Stimulated activated naive B cell treated with anti-CD40 and anti-IgM and Interleukin-4, amounts not matched to agents 10 μg/mL and 1 μg/mL and 100 μg/mL, for 72 hours (primary cell): ENCODE measurements at regions not wholly inside any gene's neighbourhood (a gene's known extent, or its start where the extent isn't known, plus 50 kb on each side); places are given as distances from the start of the nearest gene placed in this dataset.
"Not testable (repeated sequence)": the region's sequence is repeated elsewhere in the genome, so short reads cannot be mapped to it uniquely, and the experiment has no call there.

ENCODE experiments used
- ATAC-seq, 2 donors: fragments of 150-1000 bp; cut with Tn5 transposase; replicated peaks; 2 replicates each; pipeline ENCODE4 v1.10.0; 2021; ENCODE audit warnings: moderate library complexity in 1 of 2
- DNase-seq: peaks from one replicate; pipeline ENCODE4 v3.0.0; 2021
- H3K27ac Mint-ChIP-seq: one replicate; pipeline ENCODE4 v1.8.0; 2022; ENCODE audit warnings: mild to moderate bottlenecking, mixed read lengths
- H3K27me3 Mint-ChIP-seq, 2 donors: one replicate each; pipeline ENCODE4 v1.8.0; 2022; ENCODE audit warnings: mixed read lengths in 2 of 2
- H3K36me3 Mint-ChIP-seq, 2 donors: one replicate each; pipeline ENCODE4 v1.8.0; 2022; ENCODE audit warnings: mixed read lengths in 2 of 2, mild to moderate bottlenecking in 1 of 2
- H3K4me1 Mint-ChIP-seq, 2 donors: one replicate each; pipeline ENCODE4 v1.8.0; 2022; ENCODE audit warnings: mixed read lengths in 2 of 2, mild to moderate bottlenecking in 1 of 2
- H3K4me3 Mint-ChIP-seq, 2 donors: one replicate each; pipeline ENCODE4 v1.8.0; 2022; ENCODE audit warnings: mild to moderate bottlenecking in 2 of 2, mixed read lengths in 2 of 2, moderate library complexity in 1 of 2
- H3K9me3 Mint-ChIP-seq, 2 donors: one replicate each; pipeline ENCODE4 v1.8.0; 2022; ENCODE audit warnings: mixed read lengths in 2 of 2, mild to moderate bottlenecking in 1 of 2

DNA sequence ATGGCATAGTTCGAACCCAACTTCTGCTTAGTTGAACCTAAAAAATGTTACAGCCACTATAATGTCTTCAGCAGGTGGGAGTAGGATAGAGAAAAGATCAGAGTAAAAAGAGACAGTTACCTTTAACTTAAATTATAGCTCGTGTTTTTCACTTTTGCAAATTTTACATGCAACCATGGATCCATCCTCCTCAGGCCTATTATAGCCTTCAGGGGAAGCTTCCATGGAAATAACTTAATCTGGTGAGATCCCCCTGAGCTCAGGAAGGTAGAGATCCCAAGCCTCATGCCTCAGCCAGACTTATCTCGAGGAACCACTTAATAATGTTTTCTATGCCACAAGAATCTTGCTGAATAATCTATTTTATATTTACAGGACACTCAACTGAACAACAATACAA, 159.4 kb upstream of the FAM3C start:
- no peaks in the 10 kb centered on the region for H3K4me1 Mint-ChIP-seq
- DNase-seq = no peak
- H3K4me3 Mint-ChIP-seq = no peak overlapping the region
- H3K27ac Mint-ChIP-seq = no peak overlapping the region
- H3K27me3 Mint-ChIP-seq = no peaks in the 10 kb centered on the region
- ATAC-seq = no peak
- H3K9me3 Mint-ChIP-seq = no peaks in the 10 kb centered on the region
- no peaks in the 10 kb centered on the region for H3K36me3 Mint-ChIP-seq

DNA sequence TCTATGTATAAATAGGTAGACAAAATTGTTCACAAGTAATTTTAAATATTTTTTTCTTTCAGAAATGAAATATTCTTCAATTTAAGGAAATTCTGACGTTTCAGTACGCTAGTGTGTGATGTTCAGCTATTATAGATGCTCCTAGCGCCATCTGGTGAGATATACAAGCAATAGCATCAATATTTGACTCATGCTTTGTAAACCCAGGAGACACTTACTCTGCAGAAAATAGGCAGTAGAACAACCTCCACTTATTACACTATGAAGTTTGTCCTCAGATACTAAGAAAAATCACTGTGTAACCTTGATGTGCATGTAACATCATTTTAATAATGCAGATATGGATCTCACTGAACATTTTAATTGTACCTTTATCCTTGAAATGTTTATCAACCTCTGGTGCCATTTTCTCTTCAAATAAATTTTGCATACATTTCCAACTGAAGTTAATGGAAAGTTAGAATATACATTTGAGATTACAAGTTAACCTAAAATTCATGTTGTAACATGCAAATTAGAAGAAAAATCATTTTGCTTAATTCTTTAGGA, 151.5 kb upstream of the FAM3C start:
- no peak overlapping the region for H3K4me3 Mint-ChIP-seq
- ATAC-seq (peak; percentile 79 to 86), DNase-seq (no peak)
- no peaks in the 10 kb centered on the region for H3K27me3 Mint-ChIP-seq
- H3K36me3 Mint-ChIP-seq = no peaks in the 10 kb centered on the region
- H3K4me1 Mint-ChIP-seq = peaks cover 5 to 8% of the 10 kb centered on the region in 2 donors
- H3K9me3 Mint-ChIP-seq = no peaks in the 10 kb centered on the region
- H3K27ac Mint-ChIP-seq = no peak overlapping the region

DNA sequence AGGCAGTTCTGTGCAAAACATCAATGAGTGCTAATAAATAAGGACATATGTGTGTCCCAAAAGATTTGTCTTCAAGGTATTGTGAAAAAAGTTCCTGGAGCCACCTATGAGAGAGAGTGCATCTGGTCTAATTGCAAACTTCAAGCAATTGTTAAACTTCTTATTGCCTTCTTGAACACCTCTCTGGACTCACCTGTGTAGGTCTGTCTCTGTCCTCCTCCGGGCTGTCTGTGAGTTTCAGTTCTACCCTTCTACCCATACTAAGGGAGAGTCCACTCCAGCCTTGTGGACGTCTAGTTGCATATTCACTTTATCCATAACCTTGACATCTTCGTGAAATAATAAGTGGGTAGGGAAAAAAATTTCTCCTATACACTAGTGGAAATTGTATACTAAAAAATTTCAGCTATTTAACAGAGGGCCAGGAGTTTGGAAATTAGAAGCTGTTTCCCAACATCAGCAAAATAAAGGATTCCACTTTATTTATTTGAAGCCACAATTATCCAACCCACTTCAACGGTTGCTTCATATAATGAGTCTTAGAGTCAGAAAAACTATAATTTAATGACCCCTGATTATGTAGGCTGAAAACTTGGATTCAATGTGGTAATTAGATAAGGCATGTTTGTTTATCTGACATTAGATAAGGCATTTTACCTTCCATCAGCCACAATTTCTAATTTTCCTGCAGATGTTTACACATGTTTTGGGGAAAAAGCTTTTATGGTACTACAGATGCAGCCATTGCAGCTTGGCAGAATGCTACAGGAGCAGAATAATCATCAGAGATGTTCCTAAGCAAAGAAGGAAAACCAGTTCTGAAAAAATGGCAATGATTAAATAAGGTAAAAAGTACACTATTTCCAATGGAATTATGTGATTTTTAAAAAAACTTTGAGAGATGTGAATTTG, 150.8 kb upstream of the FAM3C start:
- H3K4me3 Mint-ChIP-seq = no peak overlapping the region
- no peaks in the 10 kb centered on the region for H3K36me3 Mint-ChIP-seq
- H3K4me1 Mint-ChIP-seq = peaks cover 5 to 8% of the 10 kb centered on the region in 2 donors
- no peaks in the 10 kb centered on the region for H3K27me3 Mint-ChIP-seq
- no peaks in the 10 kb centered on the region for H3K9me3 Mint-ChIP-seq
- DNase-seq (no peak), ATAC-seq (no peak)
- H3K27ac Mint-ChIP-seq = no peak overlapping the region

DNA sequence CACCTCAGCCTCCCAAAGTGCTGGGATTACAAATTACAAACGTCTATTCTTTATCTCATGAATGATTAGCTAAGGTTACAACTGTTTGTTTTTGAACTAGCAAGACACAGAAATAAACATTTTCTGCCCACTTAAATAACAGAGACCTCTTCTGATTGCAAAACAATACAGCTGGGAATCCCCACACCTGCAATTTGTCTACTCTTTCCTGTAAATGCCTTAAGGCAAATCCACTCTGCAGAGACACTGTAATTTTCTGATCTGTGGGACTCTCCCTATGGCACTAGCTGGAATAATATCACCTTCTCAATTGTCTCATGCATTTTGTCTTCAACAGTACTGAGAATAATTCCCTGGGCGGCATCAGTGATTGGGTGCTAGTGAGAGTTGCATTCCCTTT, 149.3 kb upstream of the FAM3C start:
- ATAC-seq = no peak
- Mint-ChIP-seq H3K36me3 (no peaks in the 10 kb centered on the region), H3K27ac (no peak overlapping the region), H3K4me3 (no peak overlapping the region), H3K9me3 (no peaks in the 10 kb centered on the region), H3K27me3 (no peaks in the 10 kb centered on the region), H3K4me1 (peaks cover 5 to 8% of the 10 kb centered on the region in 2 donors)
- no peak for DNase-seq

DNA sequence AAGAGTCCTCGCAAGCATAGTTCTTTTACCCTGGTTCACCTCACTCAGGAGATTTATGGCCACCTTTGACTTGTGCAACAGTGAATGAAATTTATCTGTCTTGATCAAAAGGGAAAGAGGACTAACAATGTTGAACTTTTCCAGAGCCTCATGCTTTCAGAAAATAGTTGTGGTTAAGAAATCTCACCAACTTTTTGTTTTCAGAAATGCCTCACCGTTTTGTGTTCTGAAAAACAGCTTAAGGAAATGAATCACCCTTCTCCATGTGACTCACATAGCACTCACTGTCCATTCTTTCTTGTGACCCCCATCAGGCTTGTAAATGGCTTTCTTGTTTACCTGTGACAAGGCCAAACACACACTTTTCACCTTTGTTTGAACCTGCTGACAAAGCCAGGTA, 148.6 kb upstream of the FAM3C start:
- Mint-ChIP-seq H3K36me3 (no peaks in the 10 kb centered on the region), H3K9me3 (no peaks in the 10 kb centered on the region), H3K27ac (peak overlapping the region; percentile 38), H3K27me3 (no peaks in the 10 kb centered on the region), H3K4me3 (peak overlapping the region in 1 of 2 donors; percentile 9), H3K4me1 (peaks cover 6 to 8% of the 10 kb centered on the region in 2 donors)
- ATAC-seq (peak; percentile 68 to 84), DNase-seq (no peak)

DNA sequence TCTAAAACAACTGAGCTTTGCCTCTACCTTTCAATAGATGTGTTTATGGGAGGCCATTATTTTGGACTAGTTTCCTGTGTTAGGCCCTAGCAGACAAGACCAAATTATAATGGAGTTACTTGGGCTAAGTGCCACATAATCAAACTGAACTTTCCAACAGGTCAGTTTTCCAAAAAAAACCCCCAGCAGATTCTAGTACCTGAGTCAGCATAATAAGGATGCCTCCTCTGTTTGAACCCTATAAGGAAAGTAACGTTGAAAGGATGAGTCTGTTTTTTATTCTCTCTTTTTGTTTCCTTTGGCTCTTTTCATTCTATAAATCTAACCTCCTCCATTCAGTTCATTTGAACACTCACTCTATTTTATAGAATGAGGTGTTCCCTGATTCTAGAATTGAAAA, 148.1 kb upstream of the FAM3C start:
- no peaks in the 10 kb centered on the region for H3K9me3 Mint-ChIP-seq
- no peaks in the 10 kb centered on the region for H3K36me3 Mint-ChIP-seq
- ATAC-seq = no peak
- no peaks in the 10 kb centered on the region for H3K27me3 Mint-ChIP-seq
- peaks cover 8% of the 10 kb centered on the region in 2 donors for H3K4me1 Mint-ChIP-seq
- H3K27ac Mint-ChIP-seq = no peak overlapping the region
- no peak for DNase-seq
- no peak overlapping the region for H3K4me3 Mint-ChIP-seq

DNA sequence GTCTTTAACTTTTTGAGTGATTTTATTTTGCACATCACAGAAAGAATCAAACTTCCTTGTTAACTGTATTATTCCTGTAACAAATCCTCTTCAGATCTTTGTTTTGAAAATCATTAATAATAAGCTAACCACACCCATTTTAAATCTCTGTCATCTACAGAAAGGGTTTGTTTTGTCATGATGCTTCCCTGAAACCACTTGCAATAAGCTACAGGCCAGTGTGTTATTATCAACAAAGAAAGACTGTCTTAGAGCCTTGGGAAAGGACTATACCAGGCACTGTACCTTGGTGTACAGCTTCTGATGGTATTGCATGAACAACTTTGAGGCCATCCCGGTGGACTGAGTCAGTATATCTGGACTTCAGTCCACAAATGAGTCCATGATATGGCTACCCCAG, 145.3 kb upstream of the FAM3C start:
- ATAC-seq = no peak
- no peak overlapping the region for H3K4me3 Mint-ChIP-seq
- H3K9me3 Mint-ChIP-seq = no peaks in the 10 kb centered on the region
- no peak for DNase-seq
- H3K36me3 Mint-ChIP-seq = no peaks in the 10 kb centered on the region
- peaks cover 0 to 4% of the 10 kb centered on the region in 2 donors for H3K27me3 Mint-ChIP-seq
- no peak overlapping the region for H3K27ac Mint-ChIP-seq
- H3K4me1 Mint-ChIP-seq = peaks cover 8% of the 10 kb centered on the region in 2 donors

DNA sequence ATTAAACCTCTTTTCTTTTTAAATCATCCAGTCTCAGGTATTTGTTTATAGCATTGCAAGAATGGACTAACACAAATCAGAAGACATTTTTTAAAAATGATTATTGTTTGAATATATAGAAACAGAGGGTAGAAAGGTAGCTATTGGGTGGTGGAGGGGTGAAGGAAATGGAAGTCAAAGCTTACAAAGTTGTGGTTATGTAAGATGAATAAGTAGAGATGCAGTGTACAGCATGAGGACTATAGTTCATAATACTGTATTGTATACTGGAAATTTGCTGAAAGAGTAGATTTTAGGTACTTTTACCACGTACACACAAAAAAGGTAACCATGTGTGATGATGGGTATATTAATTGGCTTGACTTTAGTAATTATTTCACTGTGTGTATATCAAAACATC, 144.0 kb upstream of the FAM3C start:
- ATAC-seq (no peak), DNase-seq (no peak)
- H3K27ac Mint-ChIP-seq = no peak overlapping the region
- no peaks in the 10 kb centered on the region for H3K36me3 Mint-ChIP-seq
- H3K9me3 Mint-ChIP-seq = no peaks in the 10 kb centered on the region
- H3K27me3 Mint-ChIP-seq = peaks cover 0 to 4% of the 10 kb centered on the region in 2 donors
- peaks cover 5 to 6% of the 10 kb centered on the region in 2 donors for H3K4me1 Mint-ChIP-seq
- no peak overlapping the region for H3K4me3 Mint-ChIP-seq

DNA sequence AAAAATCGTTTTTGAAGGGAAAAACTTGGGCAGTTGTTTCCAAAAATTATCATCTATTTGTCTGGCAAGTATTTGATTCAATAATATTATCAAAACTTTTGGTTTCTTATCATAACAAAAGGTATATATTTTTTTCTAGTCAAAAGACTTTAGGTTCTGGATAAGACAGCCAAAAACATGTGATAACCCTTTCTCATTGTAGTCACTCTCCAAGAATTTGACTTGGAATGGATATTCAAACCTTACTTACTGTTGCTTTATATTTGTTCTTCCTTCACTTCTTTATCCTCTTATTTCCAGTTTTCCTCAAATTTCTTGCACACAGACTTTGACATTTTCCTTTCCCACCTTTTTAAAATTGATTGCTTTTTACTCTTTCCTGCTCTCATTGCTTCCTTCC, 140.9 kb upstream of the FAM3C start:
- peaks cover 0 to 4% of the 10 kb centered on the region in 2 donors for H3K27me3 Mint-ChIP-seq
- no peaks in the 10 kb centered on the region for H3K36me3 Mint-ChIP-seq
- no peak for DNase-seq
- peaks cover 0 to 3% of the 10 kb centered on the region in 2 donors for H3K4me1 Mint-ChIP-seq
- H3K27ac Mint-ChIP-seq = no peak overlapping the region
- H3K9me3 Mint-ChIP-seq = no peaks in the 10 kb centered on the region
- ATAC-seq = no peak
- H3K4me3 Mint-ChIP-seq = no peak overlapping the region

DNA sequence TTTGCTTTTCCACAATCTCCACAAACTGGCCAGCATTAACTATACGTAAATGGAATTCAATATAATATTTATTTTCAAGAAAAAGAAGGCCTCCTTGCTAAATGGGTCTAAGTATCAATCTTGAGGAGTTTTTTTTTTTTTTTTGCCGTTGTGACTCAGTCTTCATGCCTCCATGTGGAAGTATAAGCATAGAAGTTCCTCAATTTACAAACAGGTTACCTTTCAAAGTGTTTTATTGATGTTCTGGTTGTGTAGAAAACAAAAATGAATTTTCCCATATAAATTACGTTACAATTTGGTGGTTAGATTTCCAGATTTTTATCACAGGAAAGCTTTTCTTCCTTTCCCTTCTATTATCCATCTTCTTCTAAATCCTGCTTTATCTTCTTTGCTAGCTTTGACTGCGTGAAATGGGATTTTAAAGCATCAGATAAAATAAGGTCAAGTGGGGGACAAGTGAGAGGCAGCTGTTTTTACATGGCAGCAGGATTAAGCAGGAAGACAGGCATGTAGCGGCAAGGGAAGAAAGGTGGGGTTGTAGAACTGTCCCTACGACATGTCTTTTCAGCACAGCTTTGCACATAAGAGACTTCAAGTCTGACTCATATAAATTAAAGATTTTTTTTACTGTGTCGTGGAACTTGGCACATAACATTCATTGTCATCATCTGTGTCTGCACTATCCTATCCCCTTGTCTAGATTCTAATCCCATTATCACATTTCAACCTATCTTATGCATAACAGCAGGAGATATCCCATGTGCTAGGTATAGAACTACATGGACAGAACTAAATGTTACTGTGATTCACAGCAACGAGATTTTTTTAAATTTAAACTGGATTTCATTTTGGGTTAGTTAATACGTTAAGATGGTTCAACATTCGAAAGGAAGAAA, 135.3 kb upstream of the FAM3C start:
- Mint-ChIP-seq H3K4me1 (peaks cover 6 to 16% of the 10 kb centered on the region in 2 donors), H3K4me3 (no peak overlapping the region), H3K9me3 (no peaks in the 10 kb centered on the region), H3K36me3 (no peaks in the 10 kb centered on the region), H3K27me3 (peaks cover 0 to 5% of the 10 kb centered on the region in 2 donors), H3K27ac (no peak overlapping the region)
- DNase-seq (no peak), ATAC-seq (no peak)

DNA sequence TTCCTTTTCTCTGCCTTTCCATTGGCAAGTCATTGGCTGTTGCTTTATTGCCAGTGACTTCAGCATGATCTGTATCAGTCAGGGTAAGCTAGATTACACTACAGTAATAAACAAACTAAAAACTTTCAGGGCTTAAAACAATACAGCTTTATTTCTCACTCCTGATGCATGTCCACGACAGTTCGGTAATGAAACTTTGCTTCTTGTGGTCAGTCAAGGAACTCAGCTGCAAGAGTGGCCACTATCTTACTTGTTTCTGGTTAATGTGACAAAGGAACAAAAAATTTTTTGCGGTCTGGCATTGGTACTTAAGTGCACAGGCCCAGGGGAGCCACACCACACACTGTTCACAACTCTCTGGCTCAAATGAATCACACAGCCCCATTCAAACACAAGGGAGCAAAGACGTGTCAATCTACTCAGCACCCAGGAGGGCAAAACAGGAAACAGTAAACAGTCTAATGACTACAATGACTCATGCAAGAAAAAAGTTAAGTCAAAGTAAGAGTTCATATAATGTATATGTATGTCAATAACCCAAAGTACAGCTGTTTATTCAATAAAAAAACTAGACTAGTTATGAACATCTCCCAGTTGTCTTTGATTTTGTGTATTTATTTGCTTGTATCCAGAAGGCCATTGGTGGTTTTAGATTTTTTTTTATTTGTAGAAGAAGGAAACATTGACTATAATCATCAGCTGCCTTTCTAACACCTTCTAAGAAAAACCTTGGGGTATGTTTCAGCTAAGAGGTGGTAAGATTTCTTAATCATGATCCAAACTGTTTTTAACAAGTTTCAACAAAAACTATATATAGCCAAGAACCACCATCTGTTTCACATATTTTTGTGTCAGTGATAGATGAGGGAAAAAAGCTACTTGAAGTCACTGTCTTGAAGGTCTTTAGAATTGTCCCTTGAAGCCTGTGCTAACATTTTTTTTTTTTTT, 134.4 kb upstream of the FAM3C start:
- ATAC-seq = peak; percentile 100
- H3K27ac Mint-ChIP-seq = no peak overlapping the region
- H3K27me3 Mint-ChIP-seq = peaks cover 0 to 5% of the 10 kb centered on the region in 2 donors
- peak; percentile 59 for DNase-seq
- no peak overlapping the region for H3K4me3 Mint-ChIP-seq
- no peaks in the 10 kb centered on the region for H3K36me3 Mint-ChIP-seq
- H3K4me1 Mint-ChIP-seq = peaks cover 6 to 16% of the 10 kb centered on the region in 2 donors
- no peaks in the 10 kb centered on the region for H3K9me3 Mint-ChIP-seq

DNA sequence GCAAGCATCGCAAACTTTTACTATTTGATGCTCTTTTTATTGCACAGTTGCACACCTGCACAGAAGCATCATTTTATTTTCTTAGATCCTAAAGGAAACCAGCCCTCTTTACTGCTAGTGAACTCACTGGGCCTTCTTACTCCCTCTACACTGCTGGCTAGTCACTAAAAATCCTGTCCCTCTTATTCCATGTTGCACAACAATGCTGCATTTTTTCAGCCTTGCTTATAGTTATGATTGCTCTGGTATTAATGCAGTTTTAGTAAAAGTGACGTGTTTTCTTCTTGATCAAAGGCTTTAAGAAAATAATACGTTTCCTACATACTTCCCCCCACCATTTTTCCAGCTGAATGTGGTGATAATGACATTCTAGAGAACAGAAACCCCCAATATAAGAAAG, 132.9 kb upstream of the FAM3C start:
- H3K9me3 Mint-ChIP-seq = no peaks in the 10 kb centered on the region
- H3K4me1 Mint-ChIP-seq = peaks cover 6 to 16% of the 10 kb centered on the region in 2 donors
- H3K4me3 Mint-ChIP-seq = no peak overlapping the region
- no peak overlapping the region for H3K27ac Mint-ChIP-seq
- ATAC-seq (no peak), DNase-seq (no peak)
- H3K27me3 Mint-ChIP-seq = peaks cover 0 to 5% of the 10 kb centered on the region in 2 donors
- H3K36me3 Mint-ChIP-seq = no peaks in the 10 kb centered on the region

DNA sequence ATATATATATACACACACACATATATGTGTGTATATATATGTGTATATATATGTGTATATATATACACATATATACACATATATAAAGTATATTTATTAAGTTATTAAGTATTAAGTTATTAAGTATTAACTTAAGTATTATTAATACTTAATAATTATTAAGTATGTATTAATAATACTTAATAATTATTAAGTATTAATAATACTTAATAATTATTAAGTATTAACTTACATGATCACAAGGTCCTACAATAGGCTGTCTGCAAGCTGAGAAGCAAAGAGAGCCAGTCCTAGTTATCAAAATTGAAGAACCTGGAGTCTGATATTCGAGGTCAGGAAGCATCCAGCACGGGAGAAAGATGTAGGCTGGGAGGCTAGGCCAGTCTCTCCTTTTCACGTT, 130.1 kb upstream of the FAM3C start:
- H3K36me3 Mint-ChIP-seq, H3K27ac Mint-ChIP-seq, DNase-seq, ATAC-seq, H3K4me3 Mint-ChIP-seq, H3K9me3 Mint-ChIP-seq, H3K27me3 Mint-ChIP-seq: not testable (repeated sequence)
- peaks cover 4 to 16% of the 10 kb centered on the region in 2 donors for H3K4me1 Mint-ChIP-seq
